Type B pancreatic cell (in vitro differentiated cells): ENCODE measurements at regions not wholly inside any gene's neighbourhood (a gene's known extent, or its start where the extent isn't known, plus 50 kb on each side); places are given as distances from the start of the nearest gene placed in this dataset.
A peak's percentile ranks its signal among the peaks of the same experiment; 100 is the strongest.

Experiments
- DNase-seq: peaks from one replicate; pipeline ENCODE4 v3.0.0; 2021; ENCODE audit warnings: mixed read lengths; ENCODE audit not compliant: unreplicated experiment; ENCODE audit errors: extremely low spot score
- H3K27ac Mint-ChIP-seq: 2 replicates; pipeline ENCODE4 v1.8.0; 2021; ENCODE audit warnings: mild to moderate bottlenecking, mixed read lengths
- H3K27me3 Mint-ChIP-seq: 2 replicates; pipeline ENCODE4 v1.8.0; 2021; ENCODE audit warnings: mixed read lengths
- H3K36me3 Mint-ChIP-seq: 2 replicates; pipeline ENCODE4 v1.8.0; 2021; ENCODE audit warnings: mixed read lengths
- H3K4me1 Mint-ChIP-seq: one replicate; pipeline ENCODE4 v1.8.0; 2021; ENCODE audit warnings: mixed read lengths; ENCODE audit not compliant: unreplicated experiment
- H3K4me3 Mint-ChIP-seq: 2 replicates; pipeline ENCODE4 v1.8.0; 2021; ENCODE audit warnings: mild to moderate bottlenecking, mixed read lengths
- H3K9me3 Mint-ChIP-seq: 2 replicates; pipeline ENCODE4 v1.8.0; 2021; ENCODE audit warnings: mixed read lengths
- TF ChIP-seq, protein P1 (sequence below): fragments of 200-600 bp; sonication (generic); conservative IDR thresholded peaks from 2 replicates; pipeline ENCODE4 v1.5.0; 2021; ENCODE audit warnings: antibody characterized with exemption, mild to moderate bottlenecking

DNA sequence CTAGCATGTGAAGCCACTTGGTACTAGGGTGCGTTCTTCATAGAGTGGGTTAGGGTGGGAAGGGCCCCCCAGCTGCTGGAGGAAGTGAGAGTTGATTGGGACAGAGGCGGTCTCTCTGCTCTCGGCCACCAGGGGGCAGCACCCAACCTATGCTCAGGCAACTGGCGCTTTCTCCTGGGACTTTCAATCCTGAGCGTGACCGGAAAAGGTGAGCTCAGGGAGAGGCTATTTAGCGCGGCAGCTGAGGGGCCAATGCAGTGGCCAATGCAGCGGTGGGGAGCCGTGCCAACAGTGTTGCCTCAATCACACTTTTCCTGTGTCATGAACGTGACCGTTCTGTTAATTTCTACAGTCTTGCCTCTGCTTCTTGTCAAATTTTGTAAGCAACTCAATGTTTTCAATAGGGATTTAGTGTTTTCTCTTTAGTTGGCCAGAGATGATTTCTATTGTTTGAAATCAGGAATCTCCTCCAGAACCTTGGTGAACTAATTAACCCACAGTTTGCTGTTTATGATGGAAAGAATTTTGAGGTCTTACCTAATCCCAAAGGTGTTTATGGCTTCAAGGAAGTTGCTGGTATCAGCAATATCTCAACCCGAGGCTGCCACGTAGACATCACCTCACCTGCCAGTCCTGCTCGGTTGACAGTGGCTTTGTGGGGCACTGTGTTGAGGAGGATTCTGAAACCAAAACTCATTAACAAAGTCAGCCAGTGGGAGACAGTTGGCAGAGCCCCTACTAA, 67.9 kb upstream of the PDZD8 start:
- Mint-ChIP-seq H3K36me3 (no peaks in the 10 kb centered on the region), H3K9me3 (peaks cover 6% of the 10 kb centered on the region), H3K4me3 (no peak overlapping the region), H3K27me3 (peaks cover 7% of the 10 kb centered on the region), H3K27ac (no peak overlapping the region), H3K4me1 (peaks cover 3% of the 10 kb centered on the region)
- DNase-seq = peak; percentile 77
- TF ChIP-seq, protein P1, sequence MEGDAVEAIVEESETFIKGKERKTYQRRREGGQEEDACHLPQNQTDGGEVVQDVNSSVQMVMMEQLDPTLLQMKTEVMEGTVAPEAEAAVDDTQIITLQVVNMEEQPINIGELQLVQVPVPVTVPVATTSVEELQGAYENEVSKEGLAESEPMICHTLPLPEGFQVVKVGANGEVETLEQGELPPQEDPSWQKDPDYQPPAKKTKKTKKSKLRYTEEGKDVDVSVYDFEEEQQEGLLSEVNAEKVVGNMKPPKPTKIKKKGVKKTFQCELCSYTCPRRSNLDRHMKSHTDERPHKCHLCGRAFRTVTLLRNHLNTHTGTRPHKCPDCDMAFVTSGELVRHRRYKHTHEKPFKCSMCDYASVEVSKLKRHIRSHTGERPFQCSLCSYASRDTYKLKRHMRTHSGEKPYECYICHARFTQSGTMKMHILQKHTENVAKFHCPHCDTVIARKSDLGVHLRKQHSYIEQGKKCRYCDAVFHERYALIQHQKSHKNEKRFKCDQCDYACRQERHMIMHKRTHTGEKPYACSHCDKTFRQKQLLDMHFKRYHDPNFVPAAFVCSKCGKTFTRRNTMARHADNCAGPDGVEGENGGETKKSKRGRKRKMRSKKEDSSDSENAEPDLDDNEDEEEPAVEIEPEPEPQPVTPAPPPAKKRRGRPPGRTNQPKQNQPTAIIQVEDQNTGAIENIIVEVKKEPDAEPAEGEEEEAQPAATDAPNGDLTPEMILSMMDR = peak; percentile 92

GRCh38 chr10:117442521-117442920, 67.3 kb upstream of the PDZD8 start:
- Mint-ChIP-seq H3K27me3 (peaks cover 7% of the 10 kb centered on the region), H3K4me3 (no peak overlapping the region), H3K9me3 (peaks cover 6% of the 10 kb centered on the region), H3K36me3 (no peaks in the 10 kb centered on the region), H3K4me1 (peaks cover 3% of the 10 kb centered on the region), H3K27ac (no peak overlapping the region)
- TF ChIP-seq, protein P1 = no peak
- DNase-seq = no peak

DNA sequence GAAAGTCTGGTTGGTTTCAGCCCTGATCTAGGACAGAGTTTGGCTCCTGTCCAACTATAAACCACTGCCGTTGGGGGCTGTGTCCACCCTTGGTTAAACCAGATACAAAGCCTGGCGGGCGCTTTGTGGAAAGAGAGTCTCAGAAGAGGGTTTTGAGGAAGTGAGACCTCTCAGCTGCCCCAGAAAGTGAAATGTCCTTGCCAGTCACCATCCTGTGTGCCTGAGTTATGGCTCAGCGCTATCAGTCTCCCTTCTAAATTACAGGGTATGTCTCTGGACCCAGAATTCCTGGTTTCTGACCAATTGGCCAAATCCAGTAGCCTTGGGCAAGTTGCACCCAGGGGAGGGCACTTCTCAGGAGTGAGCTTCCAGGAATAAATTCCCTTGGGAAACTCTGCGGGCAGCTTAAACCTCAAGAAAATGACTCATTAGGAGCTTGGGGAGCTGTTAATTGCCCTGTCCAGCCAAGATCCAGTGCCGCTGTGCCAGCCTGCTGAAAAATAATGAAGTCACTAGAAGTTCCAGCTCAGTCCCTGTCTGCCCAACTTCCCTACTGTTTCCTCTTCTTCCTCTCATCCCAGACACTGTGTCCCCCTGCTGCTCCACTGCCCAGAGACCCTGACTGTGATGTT, 66.7 kb upstream of the PDZD8 start:
- H3K36me3 Mint-ChIP-seq = no peaks in the 10 kb centered on the region
- H3K27me3 Mint-ChIP-seq = peaks cover 7% of the 10 kb centered on the region
- DNase-seq = no peak
- peaks cover 3% of the 10 kb centered on the region for H3K4me1 Mint-ChIP-seq
- H3K4me3 Mint-ChIP-seq = no peak overlapping the region
- no peak overlapping the region for H3K27ac Mint-ChIP-seq
- H3K9me3 Mint-ChIP-seq = peaks cover 6% of the 10 kb centered on the region
- TF ChIP-seq, protein P1 = no peak

DNA sequence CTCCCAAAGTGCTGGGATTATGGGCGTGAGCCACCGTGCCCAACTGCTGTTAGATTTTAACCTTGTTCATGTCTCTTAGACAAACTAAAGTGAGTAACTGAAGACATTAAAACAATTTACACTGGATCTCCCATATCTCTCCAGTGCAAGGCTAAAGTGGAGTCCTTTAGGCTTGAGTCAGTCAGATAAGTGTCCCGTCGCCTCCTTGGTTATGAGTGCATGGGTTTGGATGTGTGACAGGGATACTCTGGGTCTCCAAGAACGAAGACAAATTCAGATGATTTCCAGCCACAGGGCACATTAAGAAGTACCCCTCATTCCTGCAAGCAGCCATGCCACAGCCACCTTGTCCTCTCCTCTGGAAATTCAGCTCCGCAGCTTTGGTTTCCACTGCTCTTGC, 66.1 kb upstream of the PDZD8 start:
- no peak for DNase-seq
- TF ChIP-seq, protein P1 = no peak
- peaks cover 7% of the 10 kb centered on the region for H3K27me3 Mint-ChIP-seq
- no peak overlapping the region for H3K27ac Mint-ChIP-seq
- no peak overlapping the region for H3K4me3 Mint-ChIP-seq
- peaks cover 3% of the 10 kb centered on the region for H3K4me1 Mint-ChIP-seq
- H3K9me3 Mint-ChIP-seq = peaks cover 5% of the 10 kb centered on the region
- H3K36me3 Mint-ChIP-seq = no peaks in the 10 kb centered on the region

DNA sequence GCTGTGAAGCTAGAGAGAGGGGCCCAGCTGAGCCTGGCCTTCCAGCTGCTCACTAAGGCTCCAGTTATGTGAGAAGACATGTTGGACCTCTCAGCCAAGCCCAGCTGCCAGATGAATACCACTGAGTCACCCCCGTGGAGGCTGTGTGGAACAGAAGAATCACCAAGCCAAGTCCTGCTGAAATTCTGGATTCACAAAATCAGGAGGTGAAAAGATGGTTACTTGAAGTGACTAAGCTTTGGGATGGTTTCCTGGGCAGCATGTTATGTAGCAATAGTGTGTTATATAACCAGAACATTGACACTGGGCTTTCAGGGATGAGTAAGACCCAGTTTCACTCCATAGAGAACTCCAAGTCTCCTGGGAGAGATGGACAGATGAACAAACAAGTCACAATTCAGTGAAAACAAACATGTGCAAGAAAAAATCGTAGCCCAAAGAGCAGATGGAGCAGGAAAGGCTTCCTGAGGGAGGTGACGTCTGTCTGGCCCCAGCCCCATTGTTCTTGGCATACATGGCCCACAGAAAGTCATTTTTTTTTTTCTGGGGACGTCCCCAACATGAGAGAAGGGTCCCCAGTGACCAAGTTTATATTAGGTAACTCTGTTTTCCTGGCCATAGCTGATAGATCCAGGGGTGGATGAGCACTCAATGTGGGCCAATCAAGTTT, 64.1 kb upstream of the PDZD8 start:
- H3K27ac Mint-ChIP-seq = no peak overlapping the region
- DNase-seq = no peak
- peaks cover 7% of the 10 kb centered on the region for H3K27me3 Mint-ChIP-seq
- H3K9me3 Mint-ChIP-seq = no peaks in the 10 kb centered on the region
- no peaks in the 10 kb centered on the region for H3K36me3 Mint-ChIP-seq
- peaks cover 3% of the 10 kb centered on the region for H3K4me1 Mint-ChIP-seq
- TF ChIP-seq, protein P1 = no peak
- H3K4me3 Mint-ChIP-seq = no peak overlapping the region
